ENCODE measurements at regions not wholly inside any gene's neighbourhood (a gene's known extent, or its start where the extent isn't known, plus 50 kb on each side); places are given as distances from the start of the nearest gene placed in this dataset.

GRCh38 chr9:121572581-121572980 lies 72.9 kb upstream of the GGTA1 start:
- no peak for DNase-seq

GRCh38 chr9:121573717-121574485 lies 74.3 kb upstream of the GGTA1 start:
- DNase-seq: no peak

GRCh38 chr9:121574774-121575519 lies 75.3 kb upstream of the GGTA1 start:
- no peak for DNase-seq

GRCh38 chr9:121576281-121577075 lies 75.0 kb upstream of the DAB2IP start:
- peak; percentile 7 for DNase-seq

- no peak for DNase-seq
Observed at GRCh38 chr9:121577166-121577565, 74.3 kb upstream of the DAB2IP start.

GRCh38 chr9:121577572-121577971 lies 73.9 kb upstream of the DAB2IP start:
- DNase-seq: no peak

GRCh38 chr9:121581786-121582600 lies 69.4 kb upstream of the DAB2IP start:
- no peak for DNase-seq

GRCh38 chr9:121582641-121583040 lies 68.8 kb upstream of the DAB2IP start:
- DNase-seq: no peak

- no peak for DNase-seq
Observed at GRCh38 chr9:121584421-121584820, 67.0 kb upstream of the DAB2IP start.

- DNase-seq: no peak
Observed at GRCh38 chr9:121587863-121588262, 63.6 kb upstream of the DAB2IP start.

- no peak for DNase-seq
Observed at GRCh38 chr9:121589986-121590385, 61.4 kb upstream of the DAB2IP start.

- no peak for DNase-seq
Observed at GRCh38 chr9:121592265-121592664, 59.2 kb upstream of the DAB2IP start.

- DNase-seq: no peak
Observed at GRCh38 chr9:121593066-121593465, 58.4 kb upstream of the DAB2IP start.

- DNase-seq: no peak
Observed at GRCh38 chr9:121596515-121596914, 54.9 kb upstream of the DAB2IP start.

GRCh38 chr9:121597698-121598166 lies 53.7 kb upstream of the DAB2IP start:
- no peak for DNase-seq

- no peak for DNase-seq
Observed at GRCh38 chr9:121598167-121598964, 53.1 kb upstream of the DAB2IP start.

- DNase-seq: peak; percentile 0
Observed at GRCh38 chr9:121598965-121599871, 52.2 kb upstream of the DAB2IP start.

- no peak for DNase-seq
Observed at GRCh38 chr9:121599872-121600585, 51.4 kb upstream of the DAB2IP start.

- no peak for DNase-seq
Observed at GRCh38 chr9:121601194-121601593, 50.2 kb upstream of the DAB2IP start.

Data from NCI-H446 treated with DMSO at 0.1 percent for 48 hours (cell line).